ENCODE measurements at regions not wholly inside any gene's neighbourhood (a gene's known extent, or its start where the extent isn't known, plus 50 kb on each side); places are given as distances from the start of the nearest gene placed in this dataset.

DNA sequence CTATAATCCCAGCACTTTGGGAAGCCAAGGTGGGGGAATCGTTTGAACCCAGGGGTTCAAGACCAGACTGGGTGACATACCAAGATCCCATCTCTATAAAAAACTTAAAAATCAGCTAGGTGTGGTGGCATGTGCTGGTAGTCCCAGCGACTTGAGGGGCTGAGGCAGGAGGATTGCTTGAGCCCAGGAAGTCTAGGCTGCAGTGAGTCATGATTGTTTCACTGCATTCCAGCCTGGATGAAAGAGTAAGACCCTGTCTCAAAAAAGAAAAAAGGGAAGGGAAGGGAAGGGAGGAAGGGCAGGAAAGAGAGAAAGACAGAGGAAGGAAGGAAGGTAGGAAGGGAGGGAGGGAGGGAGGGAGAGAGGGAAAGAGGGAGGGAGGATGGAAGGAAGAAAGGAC, 133.7 kb upstream of the LRRN1 start:
- H3K4me3 ChIP-seq = no peak overlapping the region
- H3K27me3 ChIP-seq = no peaks in the 10 kb centered on the region
- DNase-seq = no peak
- H3K9me3 ChIP-seq = no peaks in the 10 kb centered on the region
- in situ Hi-C loops (cut with MboI; ENCODE audit: low pct_ligation_motif_present in 1 of 4, low pct_unique_long_range_greater_than_20kb in 1 of 4, low sequenced_read_pairs in 3 of 4) = no loop called here
- H3K36me3 ChIP-seq = no peaks in the 10 kb centered on the region
- H3K27ac ChIP-seq = no peak overlapping the region
- WGBS, 2 donors (ENCODE audit: low coverage in 1 of 2) = 70 to 89% methylated on average over 2 of the region's 2 CpGs
- TF ChIP-seq EP300 (IDR thresholded peaks at IDR 0.05; ENCODE audit: low read depth) = no peak
- no peaks in the 10 kb centered on the region for H3K4me1 ChIP-seq
- intact Hi-C loops (cut with DNase I; ENCODE audit: low total_unique reads) = no loop called here

DNA sequence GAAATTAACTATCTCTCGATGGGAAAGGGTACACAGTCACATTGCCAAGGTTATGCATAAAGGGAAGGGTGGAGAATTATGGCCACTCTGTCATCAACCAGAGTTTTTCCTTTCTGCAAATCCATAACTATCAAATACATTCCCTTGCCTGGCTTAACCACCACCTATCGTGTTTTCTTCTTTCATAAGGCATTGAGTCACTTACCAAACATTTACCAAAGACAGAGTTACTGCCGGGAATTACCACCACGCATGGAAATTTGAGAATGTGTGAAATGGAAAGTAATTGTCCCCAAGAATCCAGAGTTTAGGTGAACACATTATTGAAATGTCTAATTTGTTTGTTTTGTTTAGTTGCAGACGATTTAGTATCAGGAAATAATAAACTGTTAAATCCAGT, 134.3 kb upstream of the LRRN1 start:
- 60 to 64% methylated on average over 4 to 5 of the region's 5 CpGs for WGBS, 2 donors (ENCODE audit: low coverage in 1 of 2)
- in situ Hi-C loops (cut with MboI; ENCODE audit: low pct_ligation_motif_present in 1 of 4, low pct_unique_long_range_greater_than_20kb in 1 of 4, low sequenced_read_pairs in 3 of 4) = no loop called here

GRCh38 chr3:3662610-3663009, 136.6 kb upstream of the LRRN1 start:
- peaks cover 0 to 3% of the 10 kb centered on the region in 2 donors for H3K9me3 ChIP-seq
- WGBS, 2 donors (ENCODE audit: low coverage in 1 of 2) = 79% methylated on average over 4 of the region's 4 CpGs
- no peaks in the 10 kb centered on the region for H3K4me1 ChIP-seq
- no peak for TF ChIP-seq POLR2A (IDR thresholded peaks at IDR 0.05)
- no peak for TF ChIP-seq EP300 (IDR thresholded peaks at IDR 0.05; ENCODE audit: low read depth)
- TF ChIP-seq CTCF (IDR thresholded peaks at IDR 0.05) = no peak
- TF ChIP-seq POLR2AphosphoS5 (IDR thresholded peaks at IDR 0.05) = no peak
- H3K27ac ChIP-seq = no peak overlapping the region
- in situ Hi-C loops (cut with MboI; ENCODE audit: low pct_ligation_motif_present in 1 of 4, low pct_unique_long_range_greater_than_20kb in 1 of 4, low sequenced_read_pairs in 3 of 4) (no loop called here), intact Hi-C loops (cut with DNase I; ENCODE audit: low total_unique reads) (no loop called here)
- no peak for DNase-seq
- no peaks in the 10 kb centered on the region for H3K36me3 ChIP-seq
- no peak overlapping the region for H3K4me3 ChIP-seq
- H3K27me3 ChIP-seq = no peaks in the 10 kb centered on the region

More for the DNA sequence above, 134.3 kb upstream of the LRRN1 start:
- TF ChIP-seq POLR2A (IDR thresholded peaks at IDR 0.05) = no peak
- no peak for TF ChIP-seq EP300 (IDR thresholded peaks at IDR 0.05; ENCODE audit: low read depth)
- no peak for TF ChIP-seq POLR2AphosphoS5 (IDR thresholded peaks at IDR 0.05)
- no peak for TF ChIP-seq CTCF (IDR thresholded peaks at IDR 0.05)
- Histone ChIP-seq H3K27ac (no peak overlapping the region), H3K4me1 (no peaks in the 10 kb centered on the region), H3K4me3 (no peak overlapping the region), H3K9me3 (no peaks in the 10 kb centered on the region), H3K36me3 (no peaks in the 10 kb centered on the region), H3K27me3 (no peaks in the 10 kb centered on the region)
- intact Hi-C loops (cut with DNase I; ENCODE audit: low total_unique reads) = no loop called here
- DNase-seq = no peak

DNA sequence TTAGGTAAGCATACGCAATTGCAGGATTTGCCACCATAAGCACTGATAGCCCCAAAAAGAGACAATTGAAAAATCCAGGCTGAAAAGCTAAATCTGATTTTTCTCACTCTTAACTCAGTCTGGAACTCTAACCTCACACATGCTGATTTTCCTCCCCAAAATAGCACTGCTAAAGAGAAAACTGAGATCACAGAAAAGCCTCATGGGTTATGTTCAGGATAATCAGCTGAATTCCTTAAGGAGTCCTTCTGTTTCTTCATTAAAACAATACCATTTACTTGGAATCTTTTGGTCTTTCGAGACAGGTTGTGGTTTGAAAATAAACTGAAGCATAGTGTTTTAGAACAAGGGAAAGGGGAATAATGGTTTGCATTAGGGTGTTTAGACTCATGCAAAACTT, 144.3 kb upstream of the LRRN1 start:
- Histone ChIP-seq H3K4me3 (no peak overlapping the region), H3K4me1 (no peaks in the 10 kb centered on the region), H3K36me3 (no peaks in the 10 kb centered on the region), H3K9me3 (peaks cover 0 to 3% of the 10 kb centered on the region in 2 donors), H3K27ac (no peak overlapping the region), H3K27me3 (no peaks in the 10 kb centered on the region)
- in situ Hi-C loops (cut with MboI; ENCODE audit: low pct_ligation_motif_present in 1 of 4, low pct_unique_long_range_greater_than_20kb in 1 of 4, low sequenced_read_pairs in 3 of 4) (no loop called here), intact Hi-C loops (cut with DNase I; ENCODE audit: low total_unique reads) (no loop called here)
- TF ChIP-seq CTCF (IDR thresholded peaks at IDR 0.05) (no peak), POLR2AphosphoS5 (IDR thresholded peaks at IDR 0.05) (no peak), POLR2A (IDR thresholded peaks at IDR 0.05) (no peak), EP300 (IDR thresholded peaks at IDR 0.05; ENCODE audit: low read depth) (no peak)
- WGBS, 2 donors (ENCODE audit: low coverage in 1 of 2) = 87 to 92% methylated on average over 2 of the region's 2 CpGs
- no peak for DNase-seq

DNA sequence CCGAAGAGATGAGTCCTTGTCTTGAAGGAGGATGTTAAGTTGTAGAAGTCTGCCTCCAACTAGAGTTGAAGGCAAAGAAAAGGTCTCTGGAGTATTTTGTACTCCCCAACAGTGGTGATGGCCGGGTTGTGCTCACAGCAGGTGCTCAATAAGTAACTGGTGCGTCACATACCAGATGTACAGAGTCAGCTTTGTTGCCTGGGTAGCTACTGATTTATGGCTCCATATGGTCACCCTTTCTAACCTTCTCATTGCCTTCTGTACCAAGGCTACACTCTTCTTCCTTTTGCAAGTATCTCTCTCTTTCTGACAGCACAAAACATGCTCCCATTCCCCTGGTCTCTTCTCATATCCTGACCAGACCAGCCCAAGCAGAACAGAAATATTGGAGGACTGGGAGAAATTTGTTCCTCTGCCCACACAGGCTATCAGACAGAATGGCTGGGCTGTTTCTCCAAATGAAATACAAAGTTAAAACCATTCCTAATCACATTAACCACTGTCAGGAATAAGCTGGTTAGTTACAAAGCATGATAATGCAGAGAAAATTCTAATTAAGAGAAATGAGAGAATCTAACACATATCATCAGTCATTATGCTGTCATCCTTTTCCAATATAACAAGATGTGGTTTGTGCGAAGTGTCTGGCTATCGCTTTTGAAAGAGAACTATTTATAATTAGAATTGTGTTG, 150.1 kb upstream of the LRRN1 start:
- intact Hi-C loops (cut with DNase I; ENCODE audit: low total_unique reads) (no loop called here), in situ Hi-C loops (cut with MboI; ENCODE audit: low pct_ligation_motif_present in 1 of 4, low pct_unique_long_range_greater_than_20kb in 1 of 4, low sequenced_read_pairs in 3 of 4) (no loop called here)
- no peak for DNase-seq
- Histone ChIP-seq H3K36me3 (no peaks in the 10 kb centered on the region), H3K4me3 (no peak overlapping the region), H3K4me1 (peaks cover 0 to 7% (median 1%) of the 10 kb centered on the region in 4 donors), H3K27me3 (no peaks in the 10 kb centered on the region), H3K27ac (no peak overlapping the region), H3K9me3 (no peaks in the 10 kb centered on the region)
- TF ChIP-seq POLR2AphosphoS5 (IDR thresholded peaks at IDR 0.05) (no peak), EP300 (IDR thresholded peaks at IDR 0.05; ENCODE audit: low read depth) (no peak), POLR2A (IDR thresholded peaks at IDR 0.05) (no peak), CTCF (IDR thresholded peaks at IDR 0.05) (no peak)
- 83 to 93% methylated on average over 4 to 5 of the region's 5 CpGs for WGBS, 2 donors (ENCODE audit: low coverage in 1 of 2)

Data from transverse colon (tissue), 4 donors.